ENCODE measurements at regions not wholly inside any gene's neighbourhood (a gene's known extent, or its start where the extent isn't known, plus 50 kb on each side); places are given as distances from the start of the nearest gene placed in this dataset.
A peak's percentile ranks its signal among the peaks of the same experiment; 100 is the strongest.

GRCh38 chr6:96394727-96395126 is 126.9 kb upstream of the UFL1 start:
- TF ChIP-seq EZH2 (IDR thresholded peaks at IDR 0.05; ENCODE audit: low read length, unreplicated experiment) (no peak), CTCF (conservative IDR thresholded peaks at IDR 0.05; ENCODE audit: low read depth, low read length) (peak; percentile 67), EZH2phosphoT487 (IDR thresholded peaks at IDR 0.05; ENCODE audit: borderline replicate concordance, low read length) (no peak)

Measured in PC-3 (cell line).